ENCODE measurements at regions not wholly inside any gene's neighbourhood (a gene's known extent, or its start where the extent isn't known, plus 50 kb on each side); places are given as distances from the start of the nearest gene placed in this dataset.

DNA sequence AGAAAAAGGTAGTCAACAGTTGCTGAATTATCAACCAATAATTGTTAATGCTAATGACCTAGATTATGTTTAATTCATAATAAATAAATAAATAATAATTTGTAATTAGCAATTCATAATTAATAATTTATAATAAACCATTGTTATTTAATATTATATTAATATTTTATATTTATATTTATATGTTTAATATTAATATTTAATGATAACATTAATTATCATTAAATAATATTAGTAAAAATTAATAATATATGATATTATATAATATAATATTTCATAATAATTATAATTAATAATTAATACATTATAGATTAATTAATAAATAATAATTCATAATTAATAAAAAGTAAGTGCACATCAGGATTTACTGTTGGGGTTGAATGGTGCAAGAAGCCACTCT, 389.4 kb upstream of the RGPD4 start:
- H3K4me1 ChIP-seq = no peaks in the 10 kb centered on the region
- no peak overlapping the region for H3K4me3 ChIP-seq
- DNase-seq = no peak
- ATAC-seq = no peak
- intact Hi-C loops (cut with DNase I) = no loop called here
- TF ChIP-seq, protein P1, sequence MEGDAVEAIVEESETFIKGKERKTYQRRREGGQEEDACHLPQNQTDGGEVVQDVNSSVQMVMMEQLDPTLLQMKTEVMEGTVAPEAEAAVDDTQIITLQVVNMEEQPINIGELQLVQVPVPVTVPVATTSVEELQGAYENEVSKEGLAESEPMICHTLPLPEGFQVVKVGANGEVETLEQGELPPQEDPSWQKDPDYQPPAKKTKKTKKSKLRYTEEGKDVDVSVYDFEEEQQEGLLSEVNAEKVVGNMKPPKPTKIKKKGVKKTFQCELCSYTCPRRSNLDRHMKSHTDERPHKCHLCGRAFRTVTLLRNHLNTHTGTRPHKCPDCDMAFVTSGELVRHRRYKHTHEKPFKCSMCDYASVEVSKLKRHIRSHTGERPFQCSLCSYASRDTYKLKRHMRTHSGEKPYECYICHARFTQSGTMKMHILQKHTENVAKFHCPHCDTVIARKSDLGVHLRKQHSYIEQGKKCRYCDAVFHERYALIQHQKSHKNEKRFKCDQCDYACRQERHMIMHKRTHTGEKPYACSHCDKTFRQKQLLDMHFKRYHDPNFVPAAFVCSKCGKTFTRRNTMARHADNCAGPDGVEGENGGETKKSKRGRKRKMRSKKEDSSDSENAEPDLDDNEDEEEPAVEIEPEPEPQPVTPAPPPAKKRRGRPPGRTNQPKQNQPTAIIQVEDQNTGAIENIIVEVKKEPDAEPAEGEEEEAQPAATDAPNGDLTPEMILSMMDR (IDR thresholded peaks at IDR 0.05) = no peak
- no peak overlapping the region for H3K27ac ChIP-seq
- H3K27me3 ChIP-seq (ENCODE audit: insufficient read depth in 3 of 3, low read length in 2 of 3) = no peaks in the 10 kb centered on the region
- no peaks in the 10 kb centered on the region for H3K36me3 ChIP-seq (ENCODE audit: insufficient read depth in 1 of 2, low read depth in 1 of 2)
- H3K9me3 ChIP-seq = no peaks in the 10 kb centered on the region

- TF ChIP-seq, protein P1 (IDR thresholded peaks at IDR 0.05) = no peak
- Histone ChIP-seq H3K27ac (no peak overlapping the region), H3K4me1 (no peaks in the 10 kb centered on the region), H3K36me3 (ENCODE audit: insufficient read depth in 1 of 2, low read depth in 1 of 2) (no peaks in the 10 kb centered on the region), H3K9me3 (no peaks in the 10 kb centered on the region), H3K27me3 (ENCODE audit: insufficient read depth in 3 of 3, low read length in 2 of 3) (no peaks in the 10 kb centered on the region), H3K4me3 (no peak overlapping the region)
- DNase-seq (no peak), ATAC-seq (no peak)
- intact Hi-C loops (cut with DNase I) = no loop called here
- 62 to 70% (median 63%) methylated on average over 2 of the region's 2 CpGs for WGBS, 3 donors
Observed at GRCh38 chr2:107437807-107438206, 388.9 kb upstream of the RGPD4 start.

DNA sequence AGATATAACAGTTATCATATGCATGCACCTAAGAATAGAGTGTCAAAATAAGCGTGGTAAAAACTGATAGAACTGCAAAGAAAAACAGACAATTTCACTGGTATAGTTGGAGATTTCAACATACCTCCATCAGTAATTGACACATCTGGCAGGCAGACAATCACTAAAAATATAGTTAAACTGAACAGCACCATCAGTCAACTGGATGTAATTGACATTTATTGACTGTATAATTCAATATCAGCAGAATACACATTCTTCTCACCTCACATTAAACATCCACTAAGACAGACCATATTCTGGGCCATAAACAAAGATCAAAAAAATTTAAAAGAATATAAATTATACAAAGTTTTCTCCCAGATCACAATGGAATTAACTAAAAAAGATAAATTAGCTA, 378.5 kb upstream of the RGPD4 start:
- DNase-seq (no peak), ATAC-seq (no peak)
- no peaks in the 10 kb centered on the region for H3K27me3 ChIP-seq (ENCODE audit: insufficient read depth in 3 of 3, low read length in 2 of 3)
- no peak overlapping the region for H3K4me3 ChIP-seq
- WGBS, 3 donors = 87 to 99% (median 97%) methylated on average over 1 of the region's 1 CpG
- H3K27ac ChIP-seq = no peak overlapping the region
- intact Hi-C loops (cut with DNase I) = no loop called here
- no peaks in the 10 kb centered on the region for H3K36me3 ChIP-seq (ENCODE audit: insufficient read depth in 1 of 2, low read depth in 1 of 2)
- H3K9me3 ChIP-seq = no peaks in the 10 kb centered on the region
- TF ChIP-seq, protein P1 (IDR thresholded peaks at IDR 0.05) = no peak
- H3K4me1 ChIP-seq = no peaks in the 10 kb centered on the region

DNA sequence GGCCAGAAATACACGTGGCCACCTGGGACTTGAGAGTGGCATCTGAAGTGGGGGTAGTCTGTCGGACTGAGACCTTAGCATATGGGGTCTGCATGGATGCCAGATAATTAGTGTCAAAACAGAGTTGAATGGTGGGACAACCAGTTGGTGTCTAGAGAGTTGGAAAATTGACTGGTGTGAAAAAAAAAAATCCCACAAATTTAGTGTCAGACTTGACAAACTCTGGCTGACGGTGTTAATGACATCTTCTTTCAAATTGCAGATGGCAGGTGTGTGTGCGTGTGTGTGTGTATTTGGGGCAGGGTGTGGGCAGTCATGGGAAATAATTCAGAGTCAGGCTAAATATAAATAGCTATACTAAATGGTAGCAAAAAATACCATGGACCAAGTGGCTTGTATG, 365.4 kb upstream of the RGPD4 start:
- no peak overlapping the region for H3K4me3 ChIP-seq
- no peak for ATAC-seq
- no peak for DNase-seq
- TF ChIP-seq, protein P1 (IDR thresholded peaks at IDR 0.05) = no peak
- no peaks in the 10 kb centered on the region for H3K4me1 ChIP-seq
- WGBS, 3 donors = 40 to 60% (median 47%) methylated on average over 4 of the region's 4 CpGs
- H3K27ac ChIP-seq = no peak overlapping the region
- no peaks in the 10 kb centered on the region for H3K9me3 ChIP-seq
- no peaks in the 10 kb centered on the region for H3K27me3 ChIP-seq (ENCODE audit: insufficient read depth in 3 of 3, low read length in 2 of 3)
- H3K36me3 ChIP-seq (ENCODE audit: insufficient read depth in 1 of 2, low read depth in 1 of 2) = no peaks in the 10 kb centered on the region
- intact Hi-C loops (cut with DNase I) = no loop called here

DNA sequence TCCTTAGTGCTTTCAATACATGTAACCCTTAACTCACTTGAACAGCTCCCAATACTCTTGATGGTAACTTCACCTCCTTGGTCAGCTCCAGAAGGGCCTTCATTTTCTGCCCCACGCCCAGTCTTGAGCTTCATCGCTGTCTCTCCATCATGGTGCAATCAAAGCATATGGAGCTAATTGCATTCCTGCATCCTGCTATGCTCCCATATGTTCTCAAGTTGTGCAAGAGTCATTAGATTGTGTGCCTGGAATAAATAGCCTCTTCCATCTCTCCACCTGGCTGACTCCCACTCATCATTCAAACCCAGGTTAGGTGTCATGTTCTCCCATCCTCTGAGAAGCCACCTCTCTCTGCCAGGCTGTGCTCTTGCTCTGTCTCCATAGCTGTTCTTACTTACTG, 364.5 kb upstream of the RGPD4 start:
- TF ChIP-seq, protein P1 (IDR thresholded peaks at IDR 0.05) = no peak
- H3K27me3 ChIP-seq (ENCODE audit: insufficient read depth in 3 of 3, low read length in 2 of 3) = no peaks in the 10 kb centered on the region

More for the DNA sequence above, 364.5 kb upstream of the RGPD4 start:
- no peaks in the 10 kb centered on the region for H3K4me1 ChIP-seq
- H3K27ac ChIP-seq = no peak overlapping the region
- DNase-seq (no peak), ATAC-seq (no peak)
- H3K36me3 ChIP-seq (ENCODE audit: insufficient read depth in 1 of 2, low read depth in 1 of 2) = no peaks in the 10 kb centered on the region
- H3K4me3 ChIP-seq = no peak overlapping the region
- intact Hi-C loops (cut with DNase I) = no loop called here
- no peaks in the 10 kb centered on the region for H3K9me3 ChIP-seq
- 93 to 98% (median 98%) methylated on average over 2 of the region's 2 CpGs for WGBS, 3 donors

Measured in psoas muscle (tissue), 7 donors.